ENCODE measurements at regions not wholly inside any gene's neighbourhood (a gene's known extent, or its start where the extent isn't known, plus 50 kb on each side); places are given as distances from the start of the nearest gene placed in this dataset.

DNA sequence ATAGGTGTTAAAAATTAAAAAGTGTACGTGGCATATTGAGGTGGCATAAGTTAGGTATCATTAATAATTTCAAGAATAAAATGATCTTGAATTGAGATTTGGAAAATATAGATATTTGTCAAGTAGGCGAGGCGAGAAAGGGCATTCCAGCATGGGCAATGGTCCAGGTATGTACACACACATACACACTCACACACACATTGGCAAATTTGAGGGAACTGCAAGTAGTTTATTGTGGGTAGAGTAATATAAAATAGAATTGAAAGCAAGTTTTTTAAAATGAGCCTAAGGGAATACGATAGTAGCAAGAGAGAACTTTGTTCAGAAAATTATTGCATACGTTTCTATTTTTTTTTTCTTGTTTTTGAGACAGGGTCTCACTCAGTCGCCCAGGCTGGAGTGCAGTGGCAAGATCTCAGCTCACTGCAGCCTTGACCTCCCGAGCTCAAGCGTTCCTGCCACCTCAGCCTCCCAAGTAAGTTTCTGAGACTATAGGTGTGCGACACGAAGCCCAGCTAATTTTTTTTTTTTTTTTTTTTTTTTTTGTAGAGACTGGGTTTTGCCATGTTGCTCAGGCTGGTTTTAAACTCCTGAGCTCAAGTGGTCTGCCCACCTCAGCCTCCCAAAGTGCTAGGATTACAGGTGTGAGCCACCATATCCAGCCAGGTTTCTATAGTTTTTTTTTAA, 96.7 kb upstream of the SLC39A10 start:
- Histone ChIP-seq H3K4me2 (ENCODE audit: insufficient read depth in 1 of 2, low read depth in 2 of 2, low read length in 2 of 2) (no peak overlapping the region), H2BK5ac (ENCODE audit: low read depth, low read length) (no peak overlapping the region), H4K91ac (replicated peaks; ENCODE audit: insufficient read length, low read length) (no peak overlapping the region), H4K8ac (ENCODE audit: extremely low read depth, insufficient read depth, low read length) (no peak overlapping the region), H3K4ac (replicated peaks; ENCODE audit: insufficient read length, low read depth, low read length) (no peak overlapping the region), H2BK12ac (ENCODE audit: low read depth, low read length) (no peak overlapping the region), H3K79me2 (ENCODE audit: control insufficient read depth in 1 of 2, insufficient read depth in 2 of 2, low read length in 2 of 2) (no peaks in the 10 kb centered on the region), H2BK15ac (ENCODE audit: low read length) (no peak overlapping the region), H2BK120ac (replicated peaks; ENCODE audit: low read depth, low read length) (no peak overlapping the region), H3K36me3 (ENCODE audit: control insufficient read depth in 2 of 4, insufficient read depth in 4 of 4, low read length in 3 of 4) (no peaks in the 10 kb centered on the region), H3K27ac (ENCODE audit: low read depth, low read length) (no peak overlapping the region), H3K23me2 (ENCODE audit: low read depth, low read length) (no peaks in the 10 kb centered on the region), H3K27me3 (replicated peaks in 1 of 4; ENCODE audit: control insufficient read depth in 3 of 4, extremely low read depth in 1 of 4, insufficient read depth in 3 of 4, low read length in 3 of 4) (peaks cover 0 to 1% (median 0%) of the 10 kb centered on the region in 4 experiments; a peak in 1 of 7 replicates), H2BK20ac (ENCODE audit: low read length) (no peak overlapping the region), H3K79me1 (ENCODE audit: low read depth, low read length) (no peaks in the 10 kb centered on the region), H3K9ac (replicated peaks in 1 of 4; ENCODE audit: extremely low read depth in 1 of 4, low read depth in 3 of 4, low read length in 3 of 4) (no peak overlapping the region), H2AK5ac (ENCODE audit: low read depth, low read length) (no peak overlapping the region), H3K23ac (ENCODE audit: insufficient read length) (no peak overlapping the region), H3K56ac (replicated peaks; ENCODE audit: insufficient read length, low read depth, low read length) (no peak overlapping the region), H4K5ac (ENCODE audit: insufficient read length, low read depth, low read length) (no peak overlapping the region), H4K20me1 (replicated peaks in 1 of 2; ENCODE audit: control insufficient read depth in 1 of 2, insufficient read depth in 2 of 2, low read length in 2 of 2) (no peaks in the 10 kb centered on the region), H2AFZ (ENCODE audit: low read length) (no peak overlapping the region), H3K4me1 (replicated peaks in 1 of 4; ENCODE audit: control insufficient read depth in 3 of 4, insufficient read depth in 4 of 4, low read length in 3 of 4) (peaks cover 0 to 6% (median under 1%) of the 10 kb centered on the region in 4 experiments; a peak in 3 of 7 replicates), H3K14ac (ENCODE audit: insufficient read length) (no peak overlapping the region), H3K18ac (ENCODE audit: extremely low read depth, low read length) (no peak overlapping the region), H3K4me3 (ENCODE audit: extremely low read depth in 1 of 4, insufficient read depth in 2 of 4, low read depth in 3 of 4, low read length in 4 of 4) (no peak overlapping the region), H3K9me3 (ENCODE audit: insufficient read depth in 2 of 2, low read depth in 1 of 2, low read length in 1 of 2) (no peaks in the 10 kb centered on the region)
- ChIA-PET POLR2A (ENCODE audit: partially characterized antibody) (interaction anchor here (1.7 kb wide), 1 partner anchor 97 kb away, joined by 4 read pairs; the partner anchor contains the start of gene SLC39A10), CTCF (ENCODE audit: partially characterized antibody) (interaction anchor here (1.2 kb wide), 1 partner anchor 43 kb away, joined by 3 read pairs; no protein-coding TSS in a partner anchor)
- DNase-seq (ENCODE audit: low read depth in 1 of 2, low spot score in 2 of 2) (no peak), FAIRE-seq (no peak)
- WGBS, 2 experiments (ENCODE audit: extremely low coverage in 1 of 2, insufficient coverage in 1 of 2, insufficient read length in 1 of 2, insufficient replicate concordance in 2 of 2, low coverage in 1 of 2, low lambda C conversion rate in 2 of 2, missing lambda C conversion rate in 1 of 2): 70% methylated on average over 9 of the region's 10 CpGs; no CpG with 5 or more reads in 1 of the 2 experiments
- TF ChIP-seq TAF1 (IDR thresholded peaks at IDR 0.05; ENCODE audit: low read depth, low read length) (no peak), BRCA1 (IDR thresholded peaks at IDR 0.05; ENCODE audit: low read depth, low read length) (no peak), POU5F1 (IDR thresholded peaks at IDR 0.05; ENCODE audit: low read depth, low read length) (no peak), SIRT6 (IDR thresholded peaks at IDR 0.05; ENCODE audit: low read length) (no peak), POLR2A (IDR thresholded peaks at IDR 0.05; ENCODE audit: control extremely low read depth in 1 of 2, low read depth in 2 of 2, low read length in 2 of 2) (no peak)
- TF ChIP-seq, protein P1, sequence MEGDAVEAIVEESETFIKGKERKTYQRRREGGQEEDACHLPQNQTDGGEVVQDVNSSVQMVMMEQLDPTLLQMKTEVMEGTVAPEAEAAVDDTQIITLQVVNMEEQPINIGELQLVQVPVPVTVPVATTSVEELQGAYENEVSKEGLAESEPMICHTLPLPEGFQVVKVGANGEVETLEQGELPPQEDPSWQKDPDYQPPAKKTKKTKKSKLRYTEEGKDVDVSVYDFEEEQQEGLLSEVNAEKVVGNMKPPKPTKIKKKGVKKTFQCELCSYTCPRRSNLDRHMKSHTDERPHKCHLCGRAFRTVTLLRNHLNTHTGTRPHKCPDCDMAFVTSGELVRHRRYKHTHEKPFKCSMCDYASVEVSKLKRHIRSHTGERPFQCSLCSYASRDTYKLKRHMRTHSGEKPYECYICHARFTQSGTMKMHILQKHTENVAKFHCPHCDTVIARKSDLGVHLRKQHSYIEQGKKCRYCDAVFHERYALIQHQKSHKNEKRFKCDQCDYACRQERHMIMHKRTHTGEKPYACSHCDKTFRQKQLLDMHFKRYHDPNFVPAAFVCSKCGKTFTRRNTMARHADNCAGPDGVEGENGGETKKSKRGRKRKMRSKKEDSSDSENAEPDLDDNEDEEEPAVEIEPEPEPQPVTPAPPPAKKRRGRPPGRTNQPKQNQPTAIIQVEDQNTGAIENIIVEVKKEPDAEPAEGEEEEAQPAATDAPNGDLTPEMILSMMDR (IDR thresholded peaks at IDR 0.05; ENCODE audit: control extremely low read depth in 1 of 3, insufficient read depth in 1 of 3, low read depth in 1 of 3, low read length in 3 of 3): no peak
- TF ChIP-seq, protein P2, sequence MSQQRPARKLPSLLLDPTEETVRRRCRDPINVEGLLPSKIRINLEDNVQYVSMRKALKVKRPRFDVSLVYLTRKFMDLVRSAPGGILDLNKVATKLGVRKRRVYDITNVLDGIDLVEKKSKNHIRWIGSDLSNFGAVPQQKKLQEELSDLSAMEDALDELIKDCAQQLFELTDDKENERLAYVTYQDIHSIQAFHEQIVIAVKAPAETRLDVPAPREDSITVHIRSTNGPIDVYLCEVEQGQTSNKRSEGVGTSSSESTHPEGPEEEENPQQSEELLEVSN (IDR thresholded peaks at IDR 0.05): no peak
